GM23338 (cell line): ENCODE measurements at regions not wholly inside any gene's neighbourhood (a gene's known extent, or its start where the extent isn't known, plus 50 kb on each side); places are given as distances from the start of the nearest gene placed in this dataset.

ENCODE experiments used
- ATAC-seq: fragments of 200-7000 bp; cut with Tn5 transposase; 3 replicates; pipeline ENCODE4 v1.9.1; 2020
- DNase-seq: peaks from one replicate; pipeline ENCODE4 v3.0.0-alpha.2; 2015; ENCODE audit warnings: low spot score
- H2AFZ ChIP-seq: fragments of 200-600 bp; sonication (generic); 2 replicates; pipeline ENCODE4 v1.8.0; 2016; ENCODE audit warnings: antibody characterized with exemption, mild to moderate bottlenecking, moderate library complexity
- H3F3A ChIP-seq: fragments of 200-600 bp; sonication (generic); replicated peaks from 2 replicates; pipeline ENCODE4 v1.8.0; 2017; ENCODE audit warnings: antibody characterized with exemption, mixed run types, low read depth
- H3K27ac ChIP-seq: fragments of 200-600 bp; sonication (generic); 2 replicates; pipeline ENCODE4 v1.6.1; 2016; ENCODE audit warnings: low read depth
- H3K27me3 ChIP-seq: fragments of 200-600 bp; sonication (generic); 2 replicates; pipeline ENCODE4 v1.8.0; 2016; ENCODE audit warnings: mild to moderate bottlenecking, mixed run types, moderate library complexity; ENCODE audit not compliant: insufficient read depth
- H3K36me3 ChIP-seq: fragments of 200-600 bp; sonication (generic); 2 replicates; pipeline ENCODE4 v1.8.0; 2016; ENCODE audit warnings: mild to moderate bottlenecking; ENCODE audit not compliant: insufficient read depth
- H3K4me1 ChIP-seq: fragments of 200-600 bp; sonication (generic); 2 replicates; pipeline ENCODE4 v1.8.0; 2016; ENCODE audit warnings: mild to moderate bottlenecking, moderate library complexity; ENCODE audit not compliant: insufficient read depth
- H3K4me2 ChIP-seq: fragments of 200-600 bp; sonication (generic); 2 replicates; pipeline ENCODE4 v1.7.1; 2017; ENCODE audit warnings: mixed run types
- H3K4me3 ChIP-seq: fragments of 200-600 bp; sonication (generic); 2 replicates; pipeline ENCODE4 v1.6.1; 2016; ENCODE audit warnings: mixed run types
- H3K79me2 ChIP-seq: fragments of 200-600 bp; sonication (generic); replicated peaks from 2 replicates; pipeline ENCODE4 v1.8.0; 2017; ENCODE audit warnings: mild to moderate bottlenecking; ENCODE audit not compliant: insufficient read depth
- H3K9me2 ChIP-seq: fragments of 200-600 bp; sonication (generic); 2 replicates; pipeline ENCODE4 v1.8.0; 2017; ENCODE audit not compliant: insufficient read depth
- H4K20me1 ChIP-seq: fragments of 200-600 bp; sonication (generic); replicated peaks from 2 replicates; pipeline ENCODE4 v1.8.0; 2017; ENCODE audit warnings: mild to moderate bottlenecking; ENCODE audit not compliant: insufficient read depth
- H3K27ac Mint-ChIP-seq: 2 replicates; pipeline ENCODE4 v1.8.0; 2020; ENCODE audit warnings: inconsistent platforms, mild to moderate bottlenecking, moderate library complexity, mixed read lengths
- H3K27me3 Mint-ChIP-seq: 3 replicates; pipeline ENCODE4 v1.8.0; 2022; ENCODE audit warnings: low read depth, mild to moderate bottlenecking, moderate library complexity, mixed read lengths, inconsistent platforms; ENCODE audit not compliant: insufficient read depth, poor library complexity
- H3K36me3 Mint-ChIP-seq: 3 replicates; pipeline ENCODE4 v1.8.0; 2021; ENCODE audit warnings: low read depth, mild to moderate bottlenecking, inconsistent platforms, moderate library complexity, mixed read lengths
- H3K4me1 Mint-ChIP-seq: 3 replicates; pipeline ENCODE4 v1.8.0; 2020; ENCODE audit warnings: mild to moderate bottlenecking, inconsistent platforms, mixed read lengths
- H3K4me3 Mint-ChIP-seq: 3 replicates; pipeline ENCODE4 v1.8.0; 2021; ENCODE audit warnings: moderate library complexity, mild to moderate bottlenecking, inconsistent platforms, mixed read lengths
- H3K9me3 Mint-ChIP-seq: 3 replicates; pipeline ENCODE4 v1.8.0; 2020; ENCODE audit warnings: moderate library complexity, mild to moderate bottlenecking, inconsistent platforms, mixed read lengths
- CREB1 ChIP-seq: fragments of 250-450 bp; sonication (Bioruptor Pico); IDR thresholded peaks from 2 replicates; pipeline ENCODE4 v1.5.0; 2020; ENCODE audit warnings: low read depth, mild to moderate bottlenecking, moderate library complexity
- EZH2 ChIP-seq: fragments of 200-600 bp; sonication (generic); IDR thresholded peaks from one replicate; pipeline ENCODE4 v1.8.0; 2017; ENCODE audit warnings: antibody characterized with exemption, mild to moderate bottlenecking, low read depth; ENCODE audit not compliant: unreplicated experiment
- EZH2phosphoT487 ChIP-seq: fragments of 200-600 bp; sonication (generic); IDR thresholded peaks from one replicate; pipeline ENCODE4 v1.8.1; 2018; ENCODE audit warnings: antibody characterized with exemption; ENCODE audit not compliant: unreplicated experiment
- JUNB ChIP-seq: IDR thresholded peaks from one replicate; pipeline ENCODE4 v1.6.1; 2016; ENCODE audit warnings: antibody characterized with exemption; ENCODE audit not compliant: unreplicated experiment
- NANOG ChIP-seq: IDR thresholded peaks from 2 replicates; pipeline ENCODE4 v1.6.1; 2016; ENCODE audit warnings: antibody characterized with exemption, borderline replicate concordance
- POLR2AphosphoS5 ChIP-seq: IDR thresholded peaks from 2 replicates; pipeline ENCODE4 v1.6.1; 2016; ENCODE audit warnings: antibody characterized with exemption, low read depth
- STAT1 ChIP-seq: IDR thresholded peaks from one replicate; pipeline ENCODE4 v1.6.1; 2016; ENCODE audit warnings: antibody characterized with exemption; ENCODE audit not compliant: unreplicated experiment
- ZNF114 ChIP-seq: fragments of 250-450 bp; sonication (Bioruptor Pico); IDR thresholded peaks from 2 replicates; pipeline ENCODE4 v1.5.0; 2020; ENCODE audit warnings: mild to moderate bottlenecking, moderate library complexity
- ZNF331 ChIP-seq: fragments of 250-450 bp; sonication (Bioruptor Pico); IDR thresholded peaks from 2 replicates; pipeline ENCODE4 v1.5.0; 2020; ENCODE audit warnings: low read depth, mild to moderate bottlenecking, moderate library complexity
- TF ChIP-seq, protein P1 (sequence below): IDR thresholded peaks from 2 replicates; pipeline ENCODE4 v1.6.1; 2016; ENCODE audit warnings: antibody characterized with exemption
- TF ChIP-seq, protein P2 (sequence below), 2 experiments: fragments of 200-600 bp in 1 of 2; sonication (generic) in 1 of 2; conservative IDR thresholded peaks; 2 replicates each; pipeline versions ENCODE4 v1.5.1 to v1.6.1; 2016 to 2017; ENCODE audit warnings: antibody characterized with exemption in 2 of 2, low read depth in 2 of 2, mild to moderate bottlenecking in 2 of 2, moderate library complexity in 1 of 2
- TF ChIP-seq, protein P3 (sequence below): IDR thresholded peaks from one replicate; pipeline ENCODE4 v1.6.1; 2018; ENCODE audit warnings: antibody characterized with exemption; ENCODE audit not compliant: unreplicated experiment

DNA sequence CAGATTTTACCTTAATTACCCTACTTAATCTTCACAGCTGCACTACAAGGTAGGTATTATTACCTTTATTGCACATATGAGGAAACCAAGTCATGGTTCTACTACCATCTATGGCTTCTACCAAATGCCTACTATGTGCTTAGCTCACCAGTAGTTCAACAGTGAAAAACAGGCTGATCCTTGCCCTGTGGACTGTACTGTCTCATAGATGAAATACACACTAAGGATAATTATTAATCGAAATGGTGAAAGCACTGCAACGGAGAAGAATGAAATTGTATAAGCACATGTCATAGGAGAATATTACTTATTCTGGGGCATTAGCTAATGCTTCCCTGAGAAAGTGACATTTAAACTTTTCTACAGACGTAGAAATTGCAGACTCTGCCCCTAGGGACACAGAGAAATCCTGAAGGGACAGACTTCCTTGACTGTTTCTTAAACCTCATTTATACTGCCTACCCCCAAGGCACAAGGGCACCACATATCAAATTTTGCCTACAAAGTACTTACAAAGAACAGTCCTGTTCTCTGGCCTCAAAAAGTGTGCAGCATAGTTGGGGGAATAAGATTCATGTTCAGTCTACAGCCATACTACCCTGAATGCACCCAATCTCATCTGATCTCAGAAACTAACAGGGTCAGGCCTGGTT lies 148.4 kb upstream of the ZC3H11B start:
- H3F3A ChIP-seq, result no peaks in the 10 kb centered on the region
- H4K20me1 ChIP-seq, result no peaks in the 10 kb centered on the region
- no peaks in the 10 kb centered on the region for H3K36me3 Mint-ChIP-seq
- no peak for DNase-seq
- no peaks in the 10 kb centered on the region for H3K27me3 ChIP-seq
- H3K79me2 ChIP-seq, result no peaks in the 10 kb centered on the region
- ATAC-seq, result no peak
- no peaks in the 10 kb centered on the region for H3K4me1 Mint-ChIP-seq
- peaks cover 8% of the 10 kb centered on the region; the same call in 1 of the 2 replicates for H3K9me2 ChIP-seq
- no peak overlapping the region for H3K4me2 ChIP-seq
- H3K9me3 Mint-ChIP-seq, result no peaks in the 10 kb centered on the region
- H3K27ac Mint-ChIP-seq, result no peak overlapping the region
- H2AFZ ChIP-seq, result no peak overlapping the region
- H3K27ac ChIP-seq, result no peak overlapping the region
- TF ChIP-seq JUNB (no peak), ZNF114 (CRISPR knock-in tag) (no peak), POLR2AphosphoS5 (no peak), CREB1 (CRISPR knock-in tag) (no peak), EZH2phosphoT487 (no peak), NANOG (no peak), ZNF331 (no peak), EZH2 (no peak), STAT1 (no peak)
- TF ChIP-seq, protein P1, sequence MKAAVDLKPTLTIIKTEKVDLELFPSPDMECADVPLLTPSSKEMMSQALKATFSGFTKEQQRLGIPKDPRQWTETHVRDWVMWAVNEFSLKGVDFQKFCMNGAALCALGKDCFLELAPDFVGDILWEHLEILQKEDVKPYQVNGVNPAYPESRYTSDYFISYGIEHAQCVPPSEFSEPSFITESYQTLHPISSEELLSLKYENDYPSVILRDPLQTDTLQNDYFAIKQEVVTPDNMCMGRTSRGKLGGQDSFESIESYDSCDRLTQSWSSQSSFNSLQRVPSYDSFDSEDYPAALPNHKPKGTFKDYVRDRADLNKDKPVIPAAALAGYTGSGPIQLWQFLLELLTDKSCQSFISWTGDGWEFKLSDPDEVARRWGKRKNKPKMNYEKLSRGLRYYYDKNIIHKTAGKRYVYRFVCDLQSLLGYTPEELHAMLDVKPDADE, result no peak
- TF ChIP-seq, protein P2, sequence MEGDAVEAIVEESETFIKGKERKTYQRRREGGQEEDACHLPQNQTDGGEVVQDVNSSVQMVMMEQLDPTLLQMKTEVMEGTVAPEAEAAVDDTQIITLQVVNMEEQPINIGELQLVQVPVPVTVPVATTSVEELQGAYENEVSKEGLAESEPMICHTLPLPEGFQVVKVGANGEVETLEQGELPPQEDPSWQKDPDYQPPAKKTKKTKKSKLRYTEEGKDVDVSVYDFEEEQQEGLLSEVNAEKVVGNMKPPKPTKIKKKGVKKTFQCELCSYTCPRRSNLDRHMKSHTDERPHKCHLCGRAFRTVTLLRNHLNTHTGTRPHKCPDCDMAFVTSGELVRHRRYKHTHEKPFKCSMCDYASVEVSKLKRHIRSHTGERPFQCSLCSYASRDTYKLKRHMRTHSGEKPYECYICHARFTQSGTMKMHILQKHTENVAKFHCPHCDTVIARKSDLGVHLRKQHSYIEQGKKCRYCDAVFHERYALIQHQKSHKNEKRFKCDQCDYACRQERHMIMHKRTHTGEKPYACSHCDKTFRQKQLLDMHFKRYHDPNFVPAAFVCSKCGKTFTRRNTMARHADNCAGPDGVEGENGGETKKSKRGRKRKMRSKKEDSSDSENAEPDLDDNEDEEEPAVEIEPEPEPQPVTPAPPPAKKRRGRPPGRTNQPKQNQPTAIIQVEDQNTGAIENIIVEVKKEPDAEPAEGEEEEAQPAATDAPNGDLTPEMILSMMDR (conservative IDR thresholded peaks at IDR 0.05; ENCODE audit: low read depth in 2 of 2), result no peak
- H3K4me3 Mint-ChIP-seq, result no peak overlapping the region
- no peak overlapping the region for H3K4me3 ChIP-seq
- no peaks in the 10 kb centered on the region for H3K4me1 ChIP-seq
- peaks cover 2% of the 10 kb centered on the region for H3K27me3 Mint-ChIP-seq
- H3K36me3 ChIP-seq, result no peaks in the 10 kb centered on the region

DNA sequence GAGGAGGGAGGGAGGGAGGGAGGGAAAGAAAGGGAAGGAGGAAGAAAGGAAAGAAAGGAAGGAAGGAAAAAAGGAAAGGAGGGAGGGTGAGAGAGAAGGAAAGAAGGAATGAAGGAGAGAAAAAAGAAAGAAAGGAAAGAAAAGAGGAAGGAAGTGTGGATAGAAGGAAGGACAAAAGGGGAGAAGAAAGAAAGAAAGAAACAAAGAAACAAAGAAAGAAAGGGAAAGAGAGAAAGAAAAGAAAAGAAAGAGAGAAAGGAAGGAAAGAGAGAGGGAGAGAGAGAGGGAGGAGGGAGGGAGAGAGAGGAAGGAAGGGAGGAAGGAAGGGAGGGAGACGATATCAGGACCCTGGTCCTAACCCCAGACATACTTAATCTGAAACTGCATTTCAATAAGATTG lies 146.2 kb upstream of the ZC3H11B start:
- H3K36me3 ChIP-seq, result no peaks in the 10 kb centered on the region
- no peak for ATAC-seq
- H3K4me1 ChIP-seq, result no peaks in the 10 kb centered on the region
- no peaks in the 10 kb centered on the region for H3K36me3 Mint-ChIP-seq
- H3K27ac Mint-ChIP-seq, result no peak overlapping the region
- peaks cover 8% of the 10 kb centered on the region; the same call in 1 of the 2 replicates for H3K9me2 ChIP-seq
- no peak overlapping the region for H3K27ac ChIP-seq
- no peaks in the 10 kb centered on the region for H3K9me3 Mint-ChIP-seq
- H3K79me2 ChIP-seq, result no peaks in the 10 kb centered on the region
- H3K4me2 ChIP-seq, result no peak overlapping the region
- peaks cover 2% of the 10 kb centered on the region for H3K27me3 Mint-ChIP-seq
- DNase-seq, result no peak
- no peaks in the 10 kb centered on the region for H3K27me3 ChIP-seq
- H3K4me3 ChIP-seq, result no peak overlapping the region
- H3K4me1 Mint-ChIP-seq, result no peaks in the 10 kb centered on the region
- H4K20me1 ChIP-seq, result no peaks in the 10 kb centered on the region
- peak overlapping the region; percentile 69; the same call in 1 of the 2 replicates for H2AFZ ChIP-seq
- no peaks in the 10 kb centered on the region for H3F3A ChIP-seq
- H3K4me3 Mint-ChIP-seq, result no peak overlapping the region
- TF ChIP-seq, protein P3, sequence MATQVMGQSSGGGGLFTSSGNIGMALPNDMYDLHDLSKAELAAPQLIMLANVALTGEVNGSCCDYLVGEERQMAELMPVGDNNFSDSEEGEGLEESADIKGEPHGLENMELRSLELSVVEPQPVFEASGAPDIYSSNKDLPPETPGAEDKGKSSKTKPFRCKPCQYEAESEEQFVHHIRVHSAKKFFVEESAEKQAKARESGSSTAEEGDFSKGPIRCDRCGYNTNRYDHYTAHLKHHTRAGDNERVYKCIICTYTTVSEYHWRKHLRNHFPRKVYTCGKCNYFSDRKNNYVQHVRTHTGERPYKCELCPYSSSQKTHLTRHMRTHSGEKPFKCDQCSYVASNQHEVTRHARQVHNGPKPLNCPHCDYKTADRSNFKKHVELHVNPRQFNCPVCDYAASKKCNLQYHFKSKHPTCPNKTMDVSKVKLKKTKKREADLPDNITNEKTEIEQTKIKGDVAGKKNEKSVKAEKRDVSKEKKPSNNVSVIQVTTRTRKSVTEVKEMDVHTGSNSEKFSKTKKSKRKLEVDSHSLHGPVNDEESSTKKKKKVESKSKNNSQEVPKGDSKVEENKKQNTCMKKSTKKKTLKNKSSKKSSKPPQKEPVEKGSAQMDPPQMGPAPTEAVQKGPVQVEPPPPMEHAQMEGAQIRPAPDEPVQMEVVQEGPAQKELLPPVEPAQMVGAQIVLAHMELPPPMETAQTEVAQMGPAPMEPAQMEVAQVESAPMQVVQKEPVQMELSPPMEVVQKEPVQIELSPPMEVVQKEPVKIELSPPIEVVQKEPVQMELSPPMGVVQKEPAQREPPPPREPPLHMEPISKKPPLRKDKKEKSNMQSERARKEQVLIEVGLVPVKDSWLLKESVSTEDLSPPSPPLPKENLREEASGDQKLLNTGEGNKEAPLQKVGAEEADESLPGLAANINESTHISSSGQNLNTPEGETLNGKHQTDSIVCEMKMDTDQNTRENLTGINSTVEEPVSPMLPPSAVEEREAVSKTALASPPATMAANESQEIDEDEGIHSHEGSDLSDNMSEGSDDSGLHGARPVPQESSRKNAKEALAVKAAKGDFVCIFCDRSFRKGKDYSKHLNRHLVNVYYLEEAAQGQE, result no peak
- no peak for TF ChIP-seq JUNB
- TF ChIP-seq CREB1 (CRISPR knock-in tag), result no peak
- TF ChIP-seq NANOG, result no peak
